HEK293 (cell line): ENCODE measurements at regions not wholly inside any gene's neighbourhood (a gene's known extent, or its start where the extent isn't known, plus 50 kb on each side); places are given as distances from the start of the nearest gene placed in this dataset.

ENCODE experiments used
- CTCF ChIA-PET: fragments of 350-600 bp; formaldehyde crosslinking; extraction: SDS; loops from one replicate; lab custom pipeline; 2021; ENCODE audit warnings: antibody characterized with exemption; lab: Yijun Ruan, JAX
- POLR2A ChIA-PET: fragments of 300-600 bp; formaldehyde crosslinking; extraction: SDS; loops from one replicate; lab custom pipeline; 2020; ENCODE audit warnings: antibody characterized with exemption, inconsistent platforms; lab: Yijun Ruan, JAX
- H3K27ac ChIP-seq: fragments of 200-500 bp; sonication (Bioruptor generic); 2 replicates; pipeline ENCODE4 v1.5.1; 2014; ENCODE audit warnings: low read depth, low read length, control low read depth, inconsistent platforms; ENCODE audit errors: extremely low read depth
- H3K36me3 ChIP-seq, 2 experiments: fragments of 200-500 bp in 1 of 2; sonication (Bioruptor generic) in 1 of 2; 1 replicate in 1 of 2; 2 replicates in 1 of 2; pipeline ENCODE4 v1.5.1; 2014 to 2017; ENCODE audit warnings: inconsistent platforms in 2 of 2, low read length in 2 of 2; ENCODE audit not compliant: control insufficient read depth in 2 of 2, insufficient read depth in 1 of 2
- H3K4me1 ChIP-seq: fragments of 200-500 bp; sonication (Bioruptor generic); 2 replicates; pipeline ENCODE4 v1.5.1; 2014; ENCODE audit warnings: mild to moderate bottlenecking, low read length, inconsistent platforms; ENCODE audit not compliant: control insufficient read depth, insufficient read depth
- H3K4me3 ChIP-seq: 2 replicates; pipeline ENCODE4 v1.5.1; 2011; ENCODE audit warnings: low read depth, mild to moderate bottlenecking, control low read depth, low read length, moderate library complexity
- H3K9me3 ChIP-seq: fragments of 200-500 bp; sonication (Bioruptor generic); 2 replicates; pipeline ENCODE4 v1.5.1; 2014; ENCODE audit warnings: low read depth, low read length, inconsistent platforms; ENCODE audit not compliant: control insufficient read depth, insufficient read depth
- GLIS2 ChIP-seq: fragments of 450-650 bp; formaldehyde crosslinking; IDR thresholded peaks from 2 replicates; pipeline ENCODE4 v1.5.1; 2016; ENCODE audit warnings: missing biosample characterization, missing genetic modification characterization
- MZF1 ChIP-seq: fragments of 450-650 bp; formaldehyde crosslinking; IDR thresholded peaks from 2 replicates; pipeline ENCODE4 v1.5.1; 2017; ENCODE audit warnings: missing biosample characterization, missing genetic modification characterization, borderline replicate concordance
- OVOL3 ChIP-seq: fragments of 450-650 bp; formaldehyde crosslinking; IDR thresholded peaks from 2 replicates; pipeline ENCODE4 v1.5.1; 2016; ENCODE audit warnings: missing biosample characterization, missing genetic modification characterization
- ZBTB21 ChIP-seq: fragments of 450-650 bp; formaldehyde crosslinking; IDR thresholded peaks from 2 replicates; pipeline ENCODE4 v1.5.1; 2017; ENCODE audit warnings: missing biosample characterization, missing genetic modification characterization
- ZIC2 ChIP-seq: fragments of 450-650 bp; formaldehyde crosslinking; IDR thresholded peaks from 2 replicates; pipeline ENCODE4 v1.5.1; 2016; ENCODE audit warnings: missing biosample characterization, missing genetic modification characterization
- ZNF175 ChIP-seq: fragments of 450-650 bp; formaldehyde crosslinking; IDR thresholded peaks from 2 replicates; pipeline ENCODE4 v1.5.1; 2016; ENCODE audit warnings: missing biosample characterization, missing genetic modification characterization
- ZNF19 ChIP-seq: fragments of 450-650 bp; formaldehyde crosslinking; IDR thresholded peaks from 2 replicates; pipeline ENCODE4; 2016; ENCODE audit warnings: missing biosample characterization, missing genetic modification characterization, low read depth
- ZNF211 ChIP-seq: fragments of 450-650 bp; formaldehyde crosslinking; IDR thresholded peaks from 2 replicates; pipeline ENCODE4 v1.5.1; 2016; ENCODE audit warnings: low read depth, missing biosample characterization, missing genetic modification characterization
- ZNF292 ChIP-seq: fragments of 450-650 bp; formaldehyde crosslinking; IDR thresholded peaks from 2 replicates; pipeline ENCODE4 v1.5.1; 2016; ENCODE audit warnings: low read depth, missing biosample characterization, missing genetic modification characterization, borderline replicate concordance
- ZNF350 ChIP-seq: fragments of 450-650 bp; formaldehyde crosslinking; IDR thresholded peaks from 2 replicates; pipeline ENCODE4 v1.5.0; 2017; ENCODE audit warnings: missing biosample characterization, mild to moderate bottlenecking, missing genetic modification characterization
- ZNF366 ChIP-seq: fragments of 450-650 bp; formaldehyde crosslinking; conservative IDR thresholded peaks from 2 replicates; pipeline ENCODE4 v1.5.1; 2016; ENCODE audit warnings: missing biosample characterization, missing genetic modification characterization
- ZNF473 ChIP-seq: fragments of 450-650 bp; formaldehyde crosslinking; IDR thresholded peaks from 2 replicates; pipeline ENCODE4 v1.5.1; 2017; ENCODE audit warnings: missing biosample characterization, missing genetic modification characterization
- ZNF560 ChIP-seq: fragments of 450-650 bp; formaldehyde crosslinking; IDR thresholded peaks from 2 replicates; pipeline ENCODE4 v1.5.1; 2017; ENCODE audit warnings: missing biosample characterization, missing genetic modification characterization, borderline replicate concordance
- ZNF596 ChIP-seq: fragments of 450-650 bp; IDR thresholded peaks from 2 replicates; pipeline ENCODE4 v1.5.0; 2018; ENCODE audit warnings: missing biosample characterization, mild to moderate bottlenecking, missing genetic modification characterization, moderate library complexity
- ZNF600 ChIP-seq: fragments of 450-650 bp; formaldehyde crosslinking; IDR thresholded peaks from 2 replicates; pipeline ENCODE4 v1.5.1; 2016; ENCODE audit warnings: missing biosample characterization, missing genetic modification characterization
- ZNF664 ChIP-seq: fragments of 450-650 bp; formaldehyde crosslinking; IDR thresholded peaks from 2 replicates; pipeline ENCODE4 v1.5.1; 2016; ENCODE audit warnings: missing biosample characterization, missing genetic modification characterization
- ZNF701 ChIP-seq: fragments of 450-650 bp; formaldehyde crosslinking; IDR thresholded peaks from 2 replicates; pipeline ENCODE4 v1.5.1; 2016; ENCODE audit warnings: missing biosample characterization, missing genetic modification characterization
- ZSCAN16 ChIP-seq: fragments of 450-650 bp; formaldehyde crosslinking; IDR thresholded peaks from 2 replicates; pipeline ENCODE4 v1.5.1; 2016; ENCODE audit warnings: missing biosample characterization, missing genetic modification characterization
- TF ChIP-seq, protein P1 (sequence below): fragments of 450-650 bp; formaldehyde crosslinking; IDR thresholded peaks from 2 replicates; pipeline ENCODE4 v1.5.1; 2016; ENCODE audit warnings: missing biosample characterization, missing genetic modification characterization
- TF ChIP-seq, protein P2 (sequence below): fragments of 450-650 bp; formaldehyde crosslinking; IDR thresholded peaks from 2 replicates; pipeline ENCODE4 v1.5.1; 2016; ENCODE audit warnings: missing biosample characterization, missing genetic modification characterization
- TF ChIP-seq, protein P3 (sequence below): fragments of 450-650 bp; formaldehyde crosslinking; IDR thresholded peaks from 2 replicates; pipeline ENCODE4 v1.5.0; 2017; ENCODE audit warnings: missing biosample characterization, missing genetic modification characterization, borderline replicate concordance
- TF ChIP-seq, protein P4 (sequence below): fragments of 450-650 bp; formaldehyde crosslinking; IDR thresholded peaks from 2 replicates; pipeline ENCODE4 v1.5.1; 2016; ENCODE audit warnings: missing biosample characterization, missing genetic modification characterization
- TF ChIP-seq, protein P5 (sequence below): fragments of 450-650 bp; formaldehyde crosslinking; IDR thresholded peaks from 2 replicates; pipeline ENCODE4 v1.5.1; 2016; ENCODE audit warnings: missing biosample characterization, missing genetic modification characterization

DNA sequence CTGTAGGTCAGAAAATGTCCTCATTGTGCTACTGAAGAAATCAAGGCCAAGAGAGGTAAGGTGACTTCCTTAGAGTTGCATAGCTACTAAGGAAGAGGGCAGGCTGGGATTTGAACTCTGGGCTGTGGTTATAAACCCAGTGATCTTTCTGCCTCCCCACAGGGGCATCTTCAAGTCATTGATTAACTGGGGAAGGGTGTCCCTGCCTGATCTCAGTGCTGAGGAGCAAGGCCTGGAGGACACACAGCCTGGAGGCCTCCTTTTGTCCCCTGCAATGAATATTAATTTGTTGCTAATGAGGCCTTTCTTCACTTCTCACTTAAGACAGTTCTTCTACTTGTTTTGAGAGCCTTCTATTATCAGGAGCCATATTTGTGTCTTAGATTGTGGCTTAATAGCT, 83.8 kb downstream of the KATNIP start:
- ChIA-PET CTCF (interaction anchor here (0.9 kb wide), 1 partner anchor 437 kb away, joined by 3 read pairs; no protein-coding TSS in a partner anchor), POLR2A (no interaction called here)
- no peak for TF ChIP-seq ZNF211
- no peak for TF ChIP-seq ZSCAN16
- no peak for TF ChIP-seq ZNF560
- no peak for TF ChIP-seq MZF1 (tag by site-specific recombination)
- TF ChIP-seq OVOL3 (tag by site-specific recombination), result no peak
- TF ChIP-seq ZNF473 (tag by site-specific recombination), result no peak
- TF ChIP-seq ZNF350 (tag by site-specific recombination), result no peak
- TF ChIP-seq, protein P1, sequence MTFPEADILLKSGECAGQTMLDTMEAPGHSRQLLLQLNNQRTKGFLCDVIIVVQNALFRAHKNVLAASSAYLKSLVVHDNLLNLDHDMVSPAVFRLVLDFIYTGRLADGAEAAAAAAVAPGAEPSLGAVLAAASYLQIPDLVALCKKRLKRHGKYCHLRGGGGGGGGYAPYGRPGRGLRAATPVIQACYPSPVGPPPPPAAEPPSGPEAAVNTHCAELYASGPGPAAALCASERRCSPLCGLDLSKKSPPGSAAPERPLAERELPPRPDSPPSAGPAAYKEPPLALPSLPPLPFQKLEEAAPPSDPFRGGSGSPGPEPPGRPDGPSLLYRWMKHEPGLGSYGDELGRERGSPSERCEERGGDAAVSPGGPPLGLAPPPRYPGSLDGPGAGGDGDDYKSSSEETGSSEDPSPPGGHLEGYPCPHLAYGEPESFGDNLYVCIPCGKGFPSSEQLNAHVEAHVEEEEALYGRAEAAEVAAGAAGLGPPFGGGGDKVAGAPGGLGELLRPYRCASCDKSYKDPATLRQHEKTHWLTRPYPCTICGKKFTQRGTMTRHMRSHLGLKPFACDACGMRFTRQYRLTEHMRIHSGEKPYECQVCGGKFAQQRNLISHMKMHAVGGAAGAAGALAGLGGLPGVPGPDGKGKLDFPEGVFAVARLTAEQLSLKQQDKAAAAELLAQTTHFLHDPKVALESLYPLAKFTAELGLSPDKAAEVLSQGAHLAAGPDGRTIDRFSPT (tag by site-specific recombination), result no peak
- TF ChIP-seq ZNF600, result no peak
- TF ChIP-seq ZNF175, result no peak
- TF ChIP-seq, protein P2, sequence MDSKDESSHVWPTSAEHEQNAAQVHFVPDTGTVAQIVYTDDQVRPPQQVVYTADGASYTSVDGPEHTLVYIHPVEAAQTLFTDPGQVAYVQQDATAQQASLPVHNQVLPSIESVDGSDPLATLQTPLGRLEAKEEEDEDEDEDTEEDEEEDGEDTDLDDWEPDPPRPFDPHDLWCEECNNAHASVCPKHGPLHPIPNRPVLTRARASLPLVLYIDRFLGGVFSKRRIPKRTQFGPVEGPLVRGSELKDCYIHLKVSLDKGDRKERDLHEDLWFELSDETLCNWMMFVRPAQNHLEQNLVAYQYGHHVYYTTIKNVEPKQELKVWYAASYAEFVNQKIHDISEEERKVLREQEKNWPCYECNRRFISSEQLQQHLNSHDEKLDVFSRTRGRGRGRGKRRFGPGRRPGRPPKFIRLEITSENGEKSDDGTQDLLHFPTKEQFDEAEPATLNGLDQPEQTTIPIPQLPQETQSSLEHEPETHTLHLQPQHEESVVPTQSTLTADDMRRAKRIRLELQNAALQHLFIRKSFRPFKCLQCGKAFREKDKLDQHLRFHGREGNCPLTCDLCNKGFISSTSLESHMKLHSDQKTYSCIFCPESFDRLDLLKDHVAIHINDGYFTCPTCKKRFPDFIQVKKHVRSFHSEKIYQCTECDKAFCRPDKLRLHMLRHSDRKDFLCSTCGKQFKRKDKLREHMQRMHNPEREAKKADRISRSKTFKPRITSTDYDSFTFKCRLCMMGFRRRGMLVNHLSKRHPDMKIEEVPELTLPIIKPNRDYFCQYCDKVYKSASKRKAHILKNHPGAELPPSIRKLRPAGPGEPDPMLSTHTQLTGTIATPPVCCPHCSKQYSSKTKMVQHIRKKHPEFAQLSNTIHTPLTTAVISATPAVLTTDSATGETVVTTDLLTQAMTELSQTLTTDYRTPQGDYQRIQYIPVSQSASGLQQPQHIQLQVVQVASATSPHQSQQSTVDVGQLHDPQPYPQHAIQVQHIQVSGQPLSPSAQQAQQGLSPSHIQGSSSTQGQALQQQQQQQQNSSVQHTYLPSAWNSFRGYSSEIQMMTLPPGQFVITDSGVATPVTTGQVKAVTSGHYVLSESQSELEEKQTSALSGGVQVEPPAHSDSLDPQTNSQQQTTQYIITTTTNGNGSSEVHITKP (tag by site-specific recombination), result no peak
- no peak for TF ChIP-seq ZBTB21
- Histone ChIP-seq H3K27ac (no peak overlapping the region), H3K9me3 (no peaks in the 10 kb centered on the region), H3K4me3 (no peak overlapping the region), H3K36me3 (peaks cover 0 to 4% of the 10 kb centered on the region in 2 experiments; a peak in 2 of 3 replicates), H3K4me1 (no peaks in the 10 kb centered on the region)

DNA sequence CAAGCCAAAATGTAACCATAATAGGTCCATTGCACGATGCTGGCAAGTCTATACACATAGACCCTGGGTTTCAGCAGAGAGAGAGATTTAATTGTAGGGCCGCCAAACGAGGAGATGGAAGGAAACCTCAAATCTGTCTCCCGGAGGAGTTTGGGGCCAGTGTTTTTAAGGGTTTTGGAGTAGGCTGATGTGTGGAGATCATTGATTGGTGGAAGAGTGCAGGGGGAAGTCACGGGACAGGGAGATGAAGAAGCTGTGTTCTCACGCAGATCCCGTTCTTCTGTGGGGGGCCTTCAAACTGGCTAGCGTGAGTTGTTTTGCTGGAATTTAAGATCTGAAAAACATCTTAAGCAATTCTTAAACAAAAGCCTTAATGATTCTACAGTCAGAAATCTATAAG, 84.8 kb downstream of the KATNIP start:
- ChIA-PET CTCF (interaction anchor here (0.6 to 1.2 kb wide), 2 partner anchors 226 to 338 kb away, joined by 3 read pairs; no protein-coding TSS in a partner anchor), POLR2A (no interaction called here)
- H3K9me3 ChIP-seq, result no peaks in the 10 kb centered on the region
- H3K36me3 ChIP-seq, result peaks cover 0 to 4% of the 10 kb centered on the region in 2 experiments; a peak in 2 of 3 replicates
- H3K27ac ChIP-seq, result no peak overlapping the region
- no peak overlapping the region for H3K4me3 ChIP-seq
- H3K4me1 ChIP-seq, result no peaks in the 10 kb centered on the region
- TF ChIP-seq ZNF366 (tag by site-specific recombination), result no peak
- TF ChIP-seq ZNF664 (tag by site-specific recombination), result no peak
- TF ChIP-seq, protein P3, sequence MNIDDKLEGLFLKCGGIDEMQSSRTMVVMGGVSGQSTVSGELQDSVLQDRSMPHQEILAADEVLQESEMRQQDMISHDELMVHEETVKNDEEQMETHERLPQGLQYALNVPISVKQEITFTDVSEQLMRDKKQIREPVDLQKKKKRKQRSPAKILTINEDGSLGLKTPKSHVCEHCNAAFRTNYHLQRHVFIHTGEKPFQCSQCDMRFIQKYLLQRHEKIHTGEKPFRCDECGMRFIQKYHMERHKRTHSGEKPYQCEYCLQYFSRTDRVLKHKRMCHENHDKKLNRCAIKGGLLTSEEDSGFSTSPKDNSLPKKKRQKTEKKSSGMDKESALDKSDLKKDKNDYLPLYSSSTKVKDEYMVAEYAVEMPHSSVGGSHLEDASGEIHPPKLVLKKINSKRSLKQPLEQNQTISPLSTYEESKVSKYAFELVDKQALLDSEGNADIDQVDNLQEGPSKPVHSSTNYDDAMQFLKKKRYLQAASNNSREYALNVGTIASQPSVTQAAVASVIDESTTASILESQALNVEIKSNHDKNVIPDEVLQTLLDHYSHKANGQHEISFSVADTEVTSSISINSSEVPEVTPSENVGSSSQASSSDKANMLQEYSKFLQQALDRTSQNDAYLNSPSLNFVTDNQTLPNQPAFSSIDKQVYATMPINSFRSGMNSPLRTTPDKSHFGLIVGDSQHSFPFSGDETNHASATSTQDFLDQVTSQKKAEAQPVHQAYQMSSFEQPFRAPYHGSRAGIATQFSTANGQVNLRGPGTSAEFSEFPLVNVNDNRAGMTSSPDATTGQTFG (tag by site-specific recombination), result no peak
- no peak for TF ChIP-seq ZNF19 (tag by site-specific recombination)
- TF ChIP-seq, protein P4, sequence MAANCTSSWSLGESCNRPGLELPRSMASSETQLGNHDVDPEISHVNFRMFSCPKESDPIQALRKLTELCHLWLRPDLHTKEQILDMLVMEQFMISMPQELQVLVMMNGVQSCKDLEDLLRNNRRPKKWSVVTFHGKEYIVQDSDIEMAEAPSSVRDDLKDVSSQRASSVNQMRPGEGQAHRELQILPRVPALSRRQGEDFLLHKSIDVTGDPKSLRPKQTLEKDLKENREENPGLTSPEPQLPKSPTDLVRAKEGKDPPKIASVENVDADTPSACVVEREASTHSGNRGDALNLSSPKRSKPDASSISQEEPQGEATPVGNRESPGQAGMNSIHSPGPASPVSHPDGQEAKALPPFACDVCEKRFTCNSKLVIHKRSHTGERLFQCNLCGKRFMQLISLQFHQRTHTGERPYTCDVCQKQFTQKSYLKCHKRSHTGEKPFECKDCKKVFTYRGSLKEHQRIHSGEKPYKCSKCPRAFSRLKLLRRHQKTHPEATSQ, result no peak
- TF ChIP-seq, protein P5, sequence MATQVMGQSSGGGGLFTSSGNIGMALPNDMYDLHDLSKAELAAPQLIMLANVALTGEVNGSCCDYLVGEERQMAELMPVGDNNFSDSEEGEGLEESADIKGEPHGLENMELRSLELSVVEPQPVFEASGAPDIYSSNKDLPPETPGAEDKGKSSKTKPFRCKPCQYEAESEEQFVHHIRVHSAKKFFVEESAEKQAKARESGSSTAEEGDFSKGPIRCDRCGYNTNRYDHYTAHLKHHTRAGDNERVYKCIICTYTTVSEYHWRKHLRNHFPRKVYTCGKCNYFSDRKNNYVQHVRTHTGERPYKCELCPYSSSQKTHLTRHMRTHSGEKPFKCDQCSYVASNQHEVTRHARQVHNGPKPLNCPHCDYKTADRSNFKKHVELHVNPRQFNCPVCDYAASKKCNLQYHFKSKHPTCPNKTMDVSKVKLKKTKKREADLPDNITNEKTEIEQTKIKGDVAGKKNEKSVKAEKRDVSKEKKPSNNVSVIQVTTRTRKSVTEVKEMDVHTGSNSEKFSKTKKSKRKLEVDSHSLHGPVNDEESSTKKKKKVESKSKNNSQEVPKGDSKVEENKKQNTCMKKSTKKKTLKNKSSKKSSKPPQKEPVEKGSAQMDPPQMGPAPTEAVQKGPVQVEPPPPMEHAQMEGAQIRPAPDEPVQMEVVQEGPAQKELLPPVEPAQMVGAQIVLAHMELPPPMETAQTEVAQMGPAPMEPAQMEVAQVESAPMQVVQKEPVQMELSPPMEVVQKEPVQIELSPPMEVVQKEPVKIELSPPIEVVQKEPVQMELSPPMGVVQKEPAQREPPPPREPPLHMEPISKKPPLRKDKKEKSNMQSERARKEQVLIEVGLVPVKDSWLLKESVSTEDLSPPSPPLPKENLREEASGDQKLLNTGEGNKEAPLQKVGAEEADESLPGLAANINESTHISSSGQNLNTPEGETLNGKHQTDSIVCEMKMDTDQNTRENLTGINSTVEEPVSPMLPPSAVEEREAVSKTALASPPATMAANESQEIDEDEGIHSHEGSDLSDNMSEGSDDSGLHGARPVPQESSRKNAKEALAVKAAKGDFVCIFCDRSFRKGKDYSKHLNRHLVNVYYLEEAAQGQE (tag by site-specific recombination), result no peak
- TF ChIP-seq ZNF596 (tag by site-specific recombination), result no peak
- no peak for TF ChIP-seq ZNF701
- no peak for TF ChIP-seq ZNF292 (tag by site-specific recombination)
- TF ChIP-seq ZNF560, result no peak
- TF ChIP-seq ZIC2 (tag by site-specific recombination), result no peak
- no peak for TF ChIP-seq GLIS2 (tag by site-specific recombination)
